ENCODE measurements at regions not wholly inside any gene's neighbourhood (a gene's known extent, or its start where the extent isn't known, plus 50 kb on each side); places are given as distances from the start of the nearest gene placed in this dataset.
A peak's percentile ranks its signal among the peaks of the same experiment; 100 is the strongest.

- no peak for DNase-seq
These were observed 104.0 kb downstream of the CYRIA start for GRCh38 chr2:16561676-16562075.

GRCh38 chr2:16561251-16561650 is 104.4 kb downstream of the CYRIA start:
- no peak for DNase-seq

GRCh38 chr2:16559278-16560067 is 106.2 kb downstream of the CYRIA start:
- DNase-seq, result no peak

- DNase-seq, result peak in 1 of 2 experiments; percentile 7
These were observed 111.5 kb downstream of the CYRIA start for GRCh38 chr2:16554060-16554583.

DNA sequence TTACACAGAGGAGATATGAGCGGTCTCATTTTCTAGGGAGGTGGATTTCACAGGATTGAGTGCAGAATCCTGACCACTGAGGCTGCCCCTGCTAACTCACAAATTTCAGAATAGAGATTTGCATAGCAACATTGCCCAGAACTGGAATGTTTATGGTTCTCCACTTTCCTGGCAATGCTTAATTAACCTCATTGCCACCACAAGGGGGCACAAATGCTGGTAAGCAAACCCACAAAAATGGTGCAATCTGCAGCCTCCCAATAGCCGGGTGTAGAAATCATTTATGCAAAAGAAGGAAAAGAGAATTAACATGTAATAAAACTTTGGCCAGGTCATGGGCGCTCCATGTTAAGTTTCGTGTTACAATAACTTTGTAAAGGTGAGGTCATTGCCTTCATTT is 112.4 kb downstream of the CYRIA start:
- peak; percentile 18 to 70 for DNase-seq

DNA sequence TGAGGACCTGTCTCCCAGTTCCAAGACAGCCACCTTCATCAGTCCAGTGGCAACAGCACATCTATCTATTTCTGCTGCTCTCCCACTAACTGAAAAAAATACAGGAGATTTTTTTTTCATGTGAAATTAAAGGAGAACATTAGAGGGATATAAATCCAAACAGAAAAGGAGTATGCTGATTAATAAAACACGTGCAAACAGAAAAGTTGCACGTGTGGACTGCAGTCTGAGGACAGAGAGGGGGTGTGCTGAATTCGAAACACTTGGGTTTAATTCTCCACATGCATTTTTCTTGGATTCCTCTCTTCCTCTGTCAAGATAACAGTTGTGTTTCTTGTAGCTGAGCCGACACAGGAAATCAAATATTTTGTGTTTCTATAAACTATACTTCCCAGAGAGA is 113.4 kb downstream of the CYRIA start:
- DNase-seq, result no peak

DNA sequence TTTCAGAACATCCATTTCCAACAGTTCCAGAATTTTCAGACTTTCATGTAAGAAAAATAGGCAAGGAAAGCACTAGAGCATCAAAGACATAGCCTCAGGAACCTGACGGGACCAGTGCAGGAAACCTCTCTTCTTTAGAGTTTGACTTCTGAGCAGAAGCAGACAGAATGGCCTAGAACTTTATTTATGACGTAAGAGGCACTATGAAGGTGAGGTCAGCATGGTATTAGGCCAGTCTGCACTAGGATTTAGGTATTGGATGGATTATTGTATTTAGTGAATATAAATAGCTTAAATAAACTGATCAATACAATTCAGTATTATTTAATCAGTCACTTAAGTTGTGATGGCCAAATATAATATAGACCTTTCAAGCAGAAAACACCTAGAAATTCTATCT is 117.6 kb downstream of the CYRIA start:
- no peak for DNase-seq

DNA sequence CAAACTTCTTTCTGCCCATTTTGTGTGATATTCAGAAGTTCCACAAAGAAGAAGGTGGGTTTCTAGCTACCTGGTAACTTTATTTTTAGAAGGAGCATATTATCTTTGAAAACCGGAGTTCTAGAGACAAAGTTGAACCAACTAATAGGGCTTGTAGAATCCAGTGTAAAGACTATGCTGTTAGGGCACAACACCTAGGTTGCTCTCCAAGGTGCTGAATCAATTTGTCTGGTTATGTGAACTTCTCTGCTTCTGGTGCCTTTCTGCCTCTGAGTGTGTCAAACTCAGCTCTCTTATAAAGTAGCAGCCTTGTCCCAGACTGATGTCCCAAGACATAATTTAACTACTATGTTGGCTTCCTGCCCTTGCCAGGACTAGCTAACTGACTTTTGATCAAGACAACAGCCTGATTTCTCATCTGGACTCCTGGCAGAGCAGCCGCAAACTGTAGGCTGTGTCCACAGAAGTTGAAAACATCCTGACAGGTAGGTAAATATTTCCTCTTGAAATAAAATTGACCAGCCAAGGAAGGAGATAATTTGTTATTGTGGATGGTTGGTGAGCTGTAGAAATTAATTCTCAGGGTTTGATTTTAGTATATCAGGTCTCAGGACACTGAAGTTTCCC is 119.4 kb downstream of the CYRIA start:
- no peak for DNase-seq

DNA sequence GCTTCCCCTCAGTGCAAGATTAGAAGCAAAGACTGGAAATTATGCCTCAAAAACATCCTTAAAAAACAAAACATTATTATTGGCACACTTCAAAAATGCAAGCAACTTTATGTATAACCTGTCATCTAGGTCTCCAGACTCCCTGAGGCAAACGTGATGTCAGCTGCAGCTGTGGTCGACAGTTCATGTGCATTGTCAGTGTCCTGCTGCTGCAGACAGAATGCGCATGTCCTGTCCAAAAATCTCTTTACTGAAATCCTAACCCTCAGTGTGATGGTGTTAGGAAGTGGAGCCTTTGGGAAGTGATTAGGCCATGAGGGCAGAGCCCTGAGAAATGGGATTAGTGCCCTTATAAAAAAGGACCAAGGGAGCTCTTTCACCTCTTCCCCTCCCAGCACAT is 126.9 kb downstream of the CYRIA start:
- DNase-seq, result no peak

DNA sequence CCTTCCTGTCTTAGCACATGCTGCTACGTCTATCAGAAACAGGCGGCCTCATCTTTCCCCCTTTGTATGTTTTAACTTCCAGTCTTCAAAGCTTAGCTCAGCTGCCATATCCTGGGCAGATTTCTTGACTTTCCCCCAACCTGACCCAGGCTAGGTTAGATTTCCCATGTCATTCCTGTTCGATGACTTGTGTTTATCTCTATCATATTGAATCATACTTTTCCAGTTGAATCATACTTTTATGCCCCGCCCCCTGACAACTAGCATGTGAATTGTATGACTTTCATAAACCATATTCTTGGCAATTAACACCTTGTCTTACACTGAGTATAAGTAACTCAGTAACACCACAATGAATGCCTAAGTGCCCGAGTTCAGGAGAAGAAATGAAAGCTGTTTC is 128.3 kb downstream of the CYRIA start:
- DNase-seq, result no peak

- DNase-seq, result no peak
These were observed 139.4 kb downstream of the CYRIA start for GRCh38 chr2:16526193-16526592.

DNA sequence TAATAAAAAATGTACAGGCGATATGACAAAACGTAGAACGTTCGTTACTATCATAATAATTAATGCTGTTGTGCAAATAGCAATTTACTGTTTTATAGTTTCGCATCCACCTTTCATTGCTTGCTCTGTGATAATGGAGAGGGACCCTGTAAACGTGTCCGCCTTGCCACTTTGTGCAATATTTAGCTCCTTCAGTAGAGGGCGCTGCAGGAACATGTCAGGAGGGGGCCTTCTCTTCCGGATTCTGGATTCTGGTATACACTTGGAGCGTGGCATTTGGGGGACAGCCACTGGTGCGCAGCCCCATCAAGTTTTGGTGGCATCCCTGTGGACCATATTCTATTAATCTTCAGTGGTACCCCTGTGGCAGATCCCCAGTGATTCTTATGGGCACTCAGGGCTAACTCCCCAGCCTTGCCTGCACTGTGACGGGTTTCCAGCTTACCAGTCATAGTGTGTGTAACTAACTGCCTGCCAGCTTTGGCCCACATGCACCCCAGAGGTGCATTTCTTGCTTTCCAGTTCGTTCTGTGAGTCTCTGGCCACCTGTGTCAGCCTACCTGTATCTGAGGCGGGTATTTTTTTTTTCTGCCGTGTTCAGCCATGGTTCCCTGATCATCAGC is 140.3 kb downstream of the CYRIA start:
- peak; percentile 55 to 73 for DNase-seq

DNA sequence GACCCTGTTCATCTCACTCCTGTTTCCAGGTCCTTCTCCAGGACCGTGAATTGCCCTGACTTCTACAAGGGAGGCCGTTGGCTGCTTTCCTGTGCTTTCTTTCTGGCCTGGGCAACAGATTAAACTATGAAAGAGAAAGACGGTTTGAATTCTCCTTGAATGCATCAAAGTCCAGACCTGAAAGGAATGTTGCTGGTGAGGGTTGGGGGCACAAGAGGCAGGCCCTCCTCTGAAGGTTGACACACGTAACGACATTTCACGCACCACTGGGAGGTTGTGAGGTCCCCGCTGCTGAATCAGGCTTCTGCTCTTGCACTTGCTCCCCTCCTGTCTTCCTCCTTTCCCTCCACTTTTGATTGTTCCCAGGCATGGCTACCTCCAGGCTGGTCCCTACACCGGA is 141.9 kb downstream of the CYRIA start:
- DNase-seq, result no peak

DNA sequence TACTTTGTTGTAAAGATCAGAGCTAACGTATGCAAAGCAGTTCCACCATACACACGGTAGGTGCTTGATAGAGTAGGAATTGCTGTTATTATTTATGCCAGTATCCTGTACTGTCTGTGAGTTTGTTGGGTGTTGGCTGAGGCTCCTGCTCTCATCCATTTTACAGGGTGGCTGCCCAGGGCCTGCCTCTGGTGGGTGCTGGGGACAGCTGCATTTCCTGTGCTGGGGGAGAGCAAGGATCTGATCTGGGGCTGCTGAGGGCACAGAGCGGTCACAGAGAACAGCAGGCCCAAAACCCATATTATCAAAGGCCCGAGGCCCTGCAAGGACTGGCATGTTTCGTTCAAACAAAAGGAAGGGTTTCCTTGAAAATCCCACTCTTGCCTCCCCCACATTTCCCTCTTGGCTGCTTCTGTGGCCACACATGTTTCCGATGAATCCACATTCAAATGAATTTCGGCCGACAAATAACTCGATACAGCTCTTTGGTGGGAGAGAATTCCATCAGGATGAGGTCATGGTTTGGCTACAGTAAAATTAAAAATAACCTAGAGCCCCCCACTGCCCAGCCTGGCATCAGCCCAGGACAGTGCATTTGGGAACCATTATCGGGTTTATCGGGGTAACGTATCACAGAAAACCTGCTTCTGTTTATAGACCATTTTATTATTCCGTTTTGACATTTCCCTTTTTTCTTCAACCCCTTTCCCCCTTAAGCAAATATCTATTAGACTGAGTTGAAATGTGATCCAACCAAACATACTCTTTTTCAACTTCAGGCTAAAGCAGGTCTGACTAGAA is 143.4 kb downstream of the CYRIA start:
- no peak for DNase-seq

DNA sequence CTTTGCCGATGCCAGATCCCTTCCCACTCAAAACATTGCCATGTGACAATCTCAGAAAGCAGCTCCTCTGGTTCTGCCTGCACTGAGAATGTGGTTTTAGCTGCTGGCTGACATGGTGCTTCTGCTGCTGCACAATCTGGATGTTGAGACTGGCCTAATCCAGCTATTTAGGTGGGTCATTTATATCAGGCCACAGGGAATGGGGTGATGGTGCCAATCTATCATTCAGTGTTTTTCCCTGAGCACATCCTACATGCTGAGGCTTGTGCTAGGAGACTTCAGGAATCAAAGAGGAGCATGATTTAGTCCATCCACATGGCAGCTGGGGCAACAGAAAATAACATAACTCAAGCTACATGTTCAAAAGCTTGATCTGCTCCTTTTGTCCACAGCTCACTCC is 144.7 kb downstream of the CYRIA start:
- no peak for DNase-seq

- no peak for DNase-seq
These were observed 149.9 kb downstream of the CYRIA start for GRCh38 chr2:16515696-16516095.

DNA sequence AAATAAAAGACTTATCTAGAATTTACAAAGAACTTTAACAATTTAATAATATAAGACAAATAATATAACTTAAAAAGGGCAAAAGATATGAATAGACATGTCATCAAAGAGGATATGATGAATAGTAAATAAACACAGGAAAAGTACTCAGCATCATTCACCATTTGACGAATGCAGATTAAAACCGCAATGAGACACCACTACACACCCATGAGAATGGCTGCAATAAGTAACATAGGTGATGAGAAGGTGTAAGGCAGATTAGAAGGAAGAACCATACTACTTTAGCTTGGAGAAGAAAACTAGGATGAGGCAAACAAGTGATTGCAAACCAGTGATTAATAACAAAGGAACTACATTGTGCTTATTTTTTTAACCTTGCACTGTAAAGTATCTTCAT is 152.0 kb downstream of the CYRIA start:
- DNase-seq, result no peak

GRCh38 chr2:16511041-16511440 is 154.6 kb downstream of the CYRIA start:
- no peak for DNase-seq

DNA sequence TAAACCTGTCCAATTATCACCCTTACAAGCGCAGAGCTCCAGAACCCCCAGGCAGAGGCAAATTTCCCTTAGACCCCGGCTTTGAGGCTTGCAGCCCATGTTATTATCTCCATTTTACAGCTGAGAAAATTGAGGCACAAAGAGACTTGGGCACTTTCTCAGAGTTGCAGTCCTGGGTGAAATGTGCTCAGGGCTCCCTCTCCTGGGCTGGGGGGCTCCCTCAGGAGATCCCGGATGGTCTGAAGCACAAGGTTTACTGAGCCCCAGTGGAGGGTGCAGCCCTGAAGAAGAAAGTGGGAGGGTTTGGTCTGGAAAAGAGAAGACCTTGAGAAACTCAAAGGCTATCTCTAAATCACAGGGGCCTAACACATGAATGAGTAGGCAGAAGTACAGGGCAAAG is 156.6 kb downstream of the CYRIA start:
- DNase-seq, result no peak

DNA sequence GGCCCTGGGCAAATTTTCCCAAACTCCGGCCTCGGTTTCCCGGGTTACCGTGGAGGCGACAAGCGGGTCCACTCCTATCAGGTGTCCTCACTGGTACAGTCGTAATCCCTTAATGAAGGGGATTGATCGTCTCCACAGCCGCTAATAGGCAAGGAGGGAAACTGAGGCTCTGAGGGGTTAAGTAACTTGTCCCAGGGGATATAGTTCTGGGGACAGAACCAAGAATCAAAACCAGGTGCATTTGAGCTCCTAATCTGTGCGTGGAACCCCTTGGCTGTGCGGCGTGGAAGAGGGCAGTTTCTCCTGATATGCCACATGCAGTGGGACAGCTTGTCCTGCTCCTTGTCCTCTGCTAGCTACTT is 157.2 kb downstream of the CYRIA start:
- no peak for DNase-seq

GRCh38 chr2:16507655-16508489 is 157.8 kb downstream of the CYRIA start:
- peak; percentile 23 to 63 for DNase-seq

GRCh38 chr2:16506366-16506765 is 159.3 kb downstream of the CYRIA start:
- no peak for DNase-seq

Data from NCI-H524 (cell line).